Colon (tissue), 2 donors: ENCODE measurements at regions not wholly inside any gene's neighbourhood (a gene's known extent, or its start where the extent isn't known, plus 50 kb on each side); places are given as distances from the start of the nearest gene placed in this dataset.

Source experiments
- FAIRE-seq: peaks from 2 replicates; lab custom pipeline; 2012; peaks lifted over from hg19 to GRCh38; lab: Jason Lieb, UNC
- donor health status: control.
- donor health status: control.

- FAIRE-seq: no peak
These were observed 52.8 kb downstream of the FAM43A start for GRCh38 chr3:194738254-194739093.

GRCh38 chr3:194739498-194740284 lies 54.0 kb downstream of the FAM43A start:
- FAIRE-seq: no peak

- FAIRE-seq: no peak
These were observed 55.3 kb downstream of the FAM43A start for GRCh38 chr3:194740859-194741491.

GRCh38 chr3:194741916-194742315 lies 56.2 kb downstream of the FAM43A start:
- no peak for FAIRE-seq

GRCh38 chr3:194744826-194745225 lies 59.1 kb downstream of the FAM43A start:
- FAIRE-seq: no peak

- FAIRE-seq: no peak
These were observed 59.9 kb downstream of the FAM43A start for GRCh38 chr3:194745422-194746184.

GRCh38 chr3:194748225-194748624 lies 62.5 kb downstream of the FAM43A start:
- FAIRE-seq: no peak

GRCh38 chr3:194749631-194750490 lies 64.2 kb downstream of the FAM43A start:
- FAIRE-seq: no peak

- FAIRE-seq: no peak
These were observed 64.8 kb downstream of the FAM43A start for GRCh38 chr3:194750491-194750828.

GRCh38 chr3:194755671-194756459 lies 70.2 kb downstream of the FAM43A start:
- FAIRE-seq: no peak

- no peak for FAIRE-seq
These were observed 70.7 kb downstream of the FAM43A start for GRCh38 chr3:194756460-194756779.

GRCh38 chr3:194756791-194757325 lies 71.2 kb downstream of the FAM43A start:
- FAIRE-seq: no peak

- no peak for FAIRE-seq
These were observed 72.0 kb downstream of the FAM43A start for GRCh38 chr3:194757647-194758061.

- no peak for FAIRE-seq
These were observed 73.0 kb downstream of the FAM43A start for GRCh38 chr3:194758716-194759115.

- no peak for FAIRE-seq
These were observed 74.9 kb downstream of the FAM43A start for GRCh38 chr3:194760494-194761137.

- no peak for FAIRE-seq
These were observed 75.7 kb downstream of the FAM43A start for GRCh38 chr3:194761384-194761783.

- no peak for FAIRE-seq
These were observed 81.2 kb downstream of the FAM43A start for GRCh38 chr3:194766845-194767244.

- no peak for FAIRE-seq
These were observed 81.9 kb downstream of the FAM43A start for GRCh38 chr3:194767446-194768207.

- FAIRE-seq: no peak
These were observed 82.9 kb downstream of the FAM43A start for GRCh38 chr3:194768586-194768985.
